ENCODE measurements at regions not wholly inside any gene's neighbourhood (a gene's known extent, or its start where the extent isn't known, plus 50 kb on each side); places are given as distances from the start of the nearest gene placed in this dataset.

DNA sequence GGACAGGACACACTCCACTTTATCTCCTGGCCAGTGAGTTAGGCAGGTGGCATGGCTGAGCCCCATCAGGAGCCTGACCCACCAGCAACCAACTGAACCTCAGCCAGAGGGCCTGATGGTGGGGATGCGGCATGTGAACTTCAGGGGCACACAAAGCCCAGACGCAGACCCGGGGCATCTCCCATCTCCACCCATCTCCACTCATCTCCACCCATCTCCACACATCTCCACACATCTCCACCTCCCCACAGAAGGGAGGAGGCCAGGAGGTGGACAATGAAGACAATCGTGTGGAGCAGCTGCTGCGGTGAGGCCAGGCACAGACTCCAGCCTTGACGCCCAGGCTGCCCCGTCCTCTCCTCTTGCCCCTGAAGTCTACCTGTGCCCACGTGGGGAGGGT is 340.8 kb downstream of the CTTN start:
- peaks cover 0 to 2% (median under 1%) of the 10 kb centered on the region in 4 donors for H3K4me1 Mint-ChIP-seq
- H3K9me3 Mint-ChIP-seq = peaks cover 0 to 2% (median 0%) of the 10 kb centered on the region in 9 donors
- H3K36me3 Mint-ChIP-seq = no peaks in the 10 kb centered on the region
- POLR2A ChIA-PET = no interaction called here
- ATAC-seq (no peak), DNase-seq (peak in 1 of 10 donors; percentile 49)
- no peak overlapping the region for H3K4me3 Mint-ChIP-seq
- no peak overlapping the region for H3K27ac Mint-ChIP-seq
- peaks cover 3 to 24% (median 12%) of the 10 kb centered on the region in 5 donors for H3K27me3 Mint-ChIP-seq

DNA sequence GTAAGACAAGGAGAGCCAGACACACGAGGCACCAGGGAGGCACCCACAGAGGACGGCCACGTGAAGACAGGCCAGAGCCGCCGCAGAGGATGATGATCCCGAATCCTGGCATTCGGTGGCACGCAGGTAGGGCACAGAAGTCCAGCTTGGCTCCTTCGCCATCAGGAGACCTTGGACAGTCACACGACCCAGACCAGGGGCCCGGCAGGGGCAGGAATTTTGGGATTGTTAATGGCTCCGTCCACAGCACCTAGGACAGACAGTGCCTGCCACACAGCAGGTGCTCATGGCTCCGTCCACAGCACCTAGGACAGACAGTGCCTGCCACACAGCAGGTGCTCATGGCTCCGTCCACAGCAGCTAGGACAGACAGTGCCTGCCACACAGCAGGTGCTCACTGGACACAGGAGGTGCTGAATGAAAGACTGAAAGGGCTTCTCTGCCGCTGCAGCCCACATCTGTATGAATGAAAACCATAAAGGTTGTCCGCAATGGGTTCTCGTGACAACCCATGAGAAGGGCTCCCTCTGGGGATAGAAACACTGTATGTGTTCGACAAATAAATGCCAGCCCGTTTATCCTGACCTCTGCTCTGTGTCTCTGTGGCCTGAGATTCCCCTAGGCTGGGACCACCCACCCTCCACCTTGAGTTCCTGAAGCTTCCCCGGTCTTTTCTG is 341.6 kb downstream of the CTTN start:
- ATAC-seq (no peak), DNase-seq (peak in 1 of 10 donors; percentile 52)
- Mint-ChIP-seq H3K27ac (no peak overlapping the region), H3K4me1 (peaks cover 0 to 2% (median under 1%) of the 10 kb centered on the region in 4 donors), H3K4me3 (no peak overlapping the region), H3K36me3 (no peaks in the 10 kb centered on the region), H3K9me3 (peaks cover 0 to 2% (median 0%) of the 10 kb centered on the region in 9 donors), H3K27me3 (peaks cover 3 to 28% (median 12%) of the 10 kb centered on the region in 5 donors)
- POLR2A ChIA-PET = no interaction called here

DNA sequence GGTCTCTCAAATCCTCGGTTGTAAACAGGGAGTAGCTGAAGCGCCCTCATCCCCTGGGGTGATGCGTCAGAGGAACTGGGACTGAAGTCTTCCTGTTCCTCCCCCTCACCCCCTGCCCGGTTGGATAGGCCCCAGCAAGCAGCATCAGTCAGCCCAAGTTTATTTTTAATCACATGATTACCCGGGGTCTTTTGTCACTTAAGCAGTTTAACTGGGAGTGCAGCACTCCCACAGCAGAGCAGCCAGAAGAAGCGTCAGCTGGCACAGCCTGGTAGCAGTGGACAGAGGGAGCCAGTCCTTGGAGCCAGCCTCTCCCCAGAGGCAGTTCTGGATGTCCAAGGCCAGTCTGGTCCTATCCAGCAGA is 342.1 kb downstream of the CTTN start:
- H3K9me3 Mint-ChIP-seq = peaks cover 0 to 2% (median 0%) of the 10 kb centered on the region in 9 donors
- no peak for ATAC-seq
- POLR2A ChIA-PET = no interaction called here
- no peak overlapping the region for H3K4me3 Mint-ChIP-seq
- peak in 1 of 10 donors; percentile 10 for DNase-seq
- no peak overlapping the region for H3K27ac Mint-ChIP-seq
- H3K4me1 Mint-ChIP-seq = peaks cover 0 to 2% (median under 1%) of the 10 kb centered on the region in 4 donors
- H3K27me3 Mint-ChIP-seq = peaks cover 3 to 33% (median 17%) of the 10 kb centered on the region in 5 donors
- H3K36me3 Mint-ChIP-seq = no peaks in the 10 kb centered on the region

DNA sequence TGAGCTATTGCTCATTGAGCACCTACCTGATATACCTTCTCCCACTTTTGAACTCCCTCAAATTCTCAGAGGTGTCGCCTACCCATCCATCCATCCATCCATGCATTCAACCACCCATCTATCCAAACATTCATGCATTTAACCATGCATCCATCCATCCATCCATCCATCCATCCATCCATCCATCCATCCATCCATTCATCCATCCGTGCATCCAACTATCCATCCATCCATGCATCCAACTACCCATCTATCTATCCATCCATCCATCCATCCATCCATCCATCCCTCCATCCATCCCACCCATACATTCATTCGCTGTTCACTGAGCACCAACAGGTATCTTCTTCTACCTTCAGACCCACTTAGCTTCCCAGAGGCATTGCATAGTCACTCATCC is 342.8 kb downstream of the CTTN start:
- H3K4me3 Mint-ChIP-seq = no peak overlapping the region
- DNase-seq (no peak), ATAC-seq (no peak)
- peaks cover 0 to 2% (median 0%) of the 10 kb centered on the region in 9 donors for H3K9me3 Mint-ChIP-seq
- no peaks in the 10 kb centered on the region for H3K36me3 Mint-ChIP-seq
- POLR2A ChIA-PET = no interaction called here
- H3K27me3 Mint-ChIP-seq = peaks cover 2 to 36% (median 17%) of the 10 kb centered on the region in 5 donors
- H3K4me1 Mint-ChIP-seq = peaks cover 0 to 2% (median under 1%) of the 10 kb centered on the region in 4 donors
- no peak overlapping the region for H3K27ac Mint-ChIP-seq

DNA sequence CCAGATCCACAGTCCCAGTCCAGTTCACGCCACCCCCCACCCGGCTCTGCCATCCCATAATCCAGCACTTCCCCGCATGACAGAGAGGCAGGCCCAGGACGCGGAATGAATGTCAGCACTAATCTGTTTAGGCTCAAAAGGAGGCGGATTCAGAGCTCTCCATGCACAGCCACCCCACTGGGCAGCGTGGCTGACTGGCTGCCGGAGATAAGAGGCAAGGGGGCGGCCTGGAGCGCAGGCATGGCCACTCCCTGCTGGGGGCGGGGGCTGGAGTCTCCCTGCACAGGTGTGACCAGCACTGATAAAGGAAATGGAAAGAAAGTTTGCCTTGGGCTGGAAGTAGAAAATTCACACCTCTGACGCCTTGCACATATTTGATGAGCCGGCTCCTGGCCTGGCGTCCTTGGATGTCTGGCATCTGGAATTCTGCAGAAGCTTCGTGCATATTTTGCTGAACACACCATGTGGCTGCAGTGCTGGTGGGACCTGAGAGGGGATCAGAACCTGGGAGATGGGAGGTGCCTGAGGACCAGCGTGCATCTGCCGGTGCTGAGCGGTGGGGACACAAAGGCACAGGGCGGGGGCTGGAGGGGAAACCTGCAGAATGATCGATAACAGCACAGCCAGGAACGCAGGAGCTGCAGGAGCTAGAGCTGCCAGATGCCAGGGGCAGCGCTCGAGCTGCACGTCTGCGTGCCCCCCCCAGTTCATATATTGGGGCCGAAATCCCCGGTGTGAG is 344.4 kb downstream of the CTTN start:
- peaks cover 0 to 1% (median 0%) of the 10 kb centered on the region in 4 donors for H3K4me1 Mint-ChIP-seq
- DNase-seq (peak in 1 of 10 donors; percentile 54), ATAC-seq (no peak)
- H3K27ac Mint-ChIP-seq = no peak overlapping the region
- H3K27me3 Mint-ChIP-seq = peaks cover 5 to 50% (median 22%) of the 10 kb centered on the region in 5 donors
- no peak overlapping the region for H3K4me3 Mint-ChIP-seq
- POLR2A ChIA-PET = no interaction called here
- no peaks in the 10 kb centered on the region for H3K36me3 Mint-ChIP-seq
- H3K9me3 Mint-ChIP-seq = peaks cover 0 to 2% (median 0%) of the 10 kb centered on the region in 9 donors

DNA sequence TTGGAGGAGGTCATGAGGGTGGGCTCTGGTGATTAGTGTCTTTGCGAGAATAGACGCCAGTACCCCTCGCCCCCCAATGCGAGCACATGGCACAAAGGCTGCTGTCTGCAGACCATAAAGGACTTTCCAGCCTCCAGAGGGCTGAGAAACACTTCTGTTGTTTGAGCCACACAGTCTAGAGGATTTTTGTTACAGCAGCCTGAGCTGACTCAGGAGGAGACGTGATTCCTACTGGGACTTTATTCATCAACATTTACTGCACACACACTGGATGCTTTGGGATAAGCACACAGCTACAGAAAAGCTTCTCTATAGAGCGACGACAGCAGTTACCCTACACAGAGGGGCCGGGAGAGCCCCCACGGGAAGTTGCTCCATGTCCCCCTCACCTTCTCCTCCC is 345.0 kb downstream of the CTTN start:
- DNase-seq (peak in 1 of 10 donors; percentile 10), ATAC-seq (no peak)
- Mint-ChIP-seq H3K36me3 (no peaks in the 10 kb centered on the region), H3K4me1 (no peaks in the 10 kb centered on the region), H3K9me3 (peaks cover 0 to 4% (median 0%) of the 10 kb centered on the region in 9 donors), H3K27me3 (peaks cover 5 to 54% (median 24%) of the 10 kb centered on the region in 5 donors), H3K4me3 (no peak overlapping the region), H3K27ac (no peak overlapping the region)
- POLR2A ChIA-PET = no interaction called here

DNA sequence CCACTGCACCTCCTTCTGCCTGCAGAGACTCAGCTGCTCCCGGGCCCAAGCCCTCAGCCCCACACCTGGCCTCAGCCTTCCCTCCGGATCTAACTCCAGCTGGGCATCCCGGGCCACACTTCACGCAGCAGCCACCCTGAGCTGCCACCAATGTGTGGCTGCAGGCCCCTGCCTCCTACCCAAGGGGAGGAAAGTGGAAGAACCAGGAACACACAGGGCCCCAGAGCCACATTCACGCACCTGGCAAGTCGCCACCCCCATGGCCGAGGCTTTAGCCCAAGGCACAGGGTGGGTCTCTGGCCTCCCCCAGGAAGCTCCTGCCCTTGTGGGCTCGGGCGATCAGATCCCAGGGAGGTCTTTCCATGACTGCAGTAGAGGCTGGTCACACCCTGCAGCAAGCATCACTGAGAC is 345.6 kb downstream of the CTTN start:
- DNase-seq (peak in 1 of 10 donors; percentile 34), ATAC-seq (no peak)
- Mint-ChIP-seq H3K4me3 (no peak overlapping the region), H3K36me3 (peaks cover 0 to 5% (median under 1%) of the 10 kb centered on the region in 3 donors), H3K9me3 (peaks cover 0 to 8% (median 3%) of the 10 kb centered on the region in 9 donors), H3K27ac (no peak overlapping the region), H3K27me3 (peaks cover 5 to 59% (median 24%) of the 10 kb centered on the region in 5 donors), H3K4me1 (no peaks in the 10 kb centered on the region)
- POLR2A ChIA-PET = no interaction called here

DNA sequence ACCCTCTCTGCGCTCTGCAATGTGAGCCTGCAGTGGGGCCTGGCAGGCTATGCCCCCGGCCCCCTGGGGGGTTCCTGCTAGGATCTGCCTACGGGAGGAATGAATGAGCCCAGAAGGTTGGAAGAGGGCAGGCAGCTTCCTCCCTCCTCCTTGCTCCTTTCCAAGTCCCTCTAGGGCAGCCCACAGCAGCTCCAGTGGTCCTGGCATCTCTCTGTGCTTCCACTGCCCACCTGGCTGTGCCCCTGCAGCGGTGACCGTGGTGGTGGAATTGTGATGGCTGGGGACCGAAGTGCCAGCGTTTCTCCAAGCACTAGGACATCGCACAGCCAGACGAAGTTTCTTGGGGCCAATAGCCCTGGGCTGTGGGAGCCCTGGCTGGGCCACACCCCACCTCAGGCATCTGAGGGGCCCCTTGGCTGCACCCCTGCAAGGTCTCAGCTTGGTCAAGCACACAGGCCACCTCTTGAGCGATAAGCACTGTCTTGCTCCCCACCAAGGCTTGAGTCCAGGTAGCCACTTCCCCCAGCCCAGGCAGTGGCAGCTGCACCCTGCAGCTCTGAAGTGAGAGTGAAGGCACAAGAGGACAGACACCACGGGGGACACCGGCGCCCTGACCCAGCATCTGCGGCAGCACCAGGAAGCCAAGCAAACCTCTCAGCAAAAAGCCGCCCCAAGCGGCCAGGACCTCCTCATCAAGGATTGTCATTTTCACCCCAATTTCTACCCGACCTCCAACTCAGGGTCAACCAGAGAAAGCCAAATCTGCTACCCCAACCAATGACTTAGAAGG is 346.3 kb downstream of the CTTN start:
- Mint-ChIP-seq H3K27ac (no peak overlapping the region), H3K36me3 (peaks cover 0 to 11% (median 3%) of the 10 kb centered on the region in 3 donors), H3K4me3 (no peak overlapping the region), H3K27me3 (peaks cover 5 to 66% (median 24%) of the 10 kb centered on the region in 5 donors), H3K4me1 (no peaks in the 10 kb centered on the region), H3K9me3 (peaks cover 0 to 14% (median 9%) of the 10 kb centered on the region in 9 donors)
- peak in 1 of 10 donors; percentile 50 for DNase-seq
- ATAC-seq = no peak
- POLR2A ChIA-PET = no interaction called here

DNA sequence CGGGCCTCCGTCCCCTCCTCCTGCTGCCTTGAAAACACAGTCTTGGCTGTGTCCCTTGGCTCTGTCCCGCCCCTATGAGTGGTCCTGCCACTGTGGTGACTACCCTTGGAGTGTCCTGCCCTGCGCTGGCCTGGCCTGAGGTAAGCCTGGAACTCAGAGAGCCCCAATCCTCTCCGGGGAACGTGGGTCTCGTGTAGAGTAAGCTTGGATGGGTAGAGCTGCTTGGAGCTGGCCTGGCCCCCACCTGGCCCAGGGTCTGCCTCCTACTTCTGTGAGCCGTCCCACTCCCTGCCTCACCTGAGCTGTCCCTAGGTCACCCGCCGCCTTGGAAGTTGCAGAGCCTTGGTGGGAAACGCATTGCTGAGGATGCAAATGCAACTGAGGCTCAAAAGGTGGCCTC is 347.1 kb downstream of the CTTN start:
- peak in 1 of 10 donors; percentile 31 for DNase-seq
- no peak for ATAC-seq
- peaks cover 0 to 23% (median 12%) of the 10 kb centered on the region in 9 donors for H3K9me3 Mint-ChIP-seq
- POLR2A ChIA-PET = no interaction called here
- no peaks in the 10 kb centered on the region for H3K4me1 Mint-ChIP-seq
- peaks cover 5 to 68% (median 24%) of the 10 kb centered on the region in 5 donors for H3K27me3 Mint-ChIP-seq
- H3K36me3 Mint-ChIP-seq = peaks cover 0 to 18% (median 3%) of the 10 kb centered on the region in 3 donors
- H3K4me3 Mint-ChIP-seq = no peak overlapping the region
- H3K27ac Mint-ChIP-seq = peak overlapping the region in 1 of 10 donors; percentile 31

DNA sequence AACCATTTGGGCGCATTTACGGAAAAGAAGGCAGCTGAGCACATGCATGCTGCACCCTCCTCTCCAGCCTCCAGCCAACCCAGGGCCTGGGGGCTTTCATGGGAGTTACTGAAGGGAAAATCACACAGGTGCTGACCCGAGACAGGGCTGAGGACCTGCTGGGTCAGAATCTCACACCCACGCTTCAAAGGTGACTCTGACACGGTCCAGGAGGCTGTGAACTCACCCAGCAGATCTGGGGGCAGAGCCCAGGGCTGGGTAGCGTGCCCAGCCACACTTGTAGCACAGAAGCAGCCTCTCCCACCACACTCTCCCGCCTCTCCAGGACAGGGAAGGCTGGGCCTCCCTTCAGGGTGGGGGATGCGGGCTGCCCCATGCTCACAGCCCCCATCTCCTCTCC is 347.6 kb downstream of the CTTN start:
- POLR2A ChIA-PET = no interaction called here
- peak in 1 of 10 donors; percentile 40 for DNase-seq
- Mint-ChIP-seq H3K9me3 (peaks cover 2 to 28% (median 17%) of the 10 kb centered on the region in 9 donors), H3K36me3 (peaks cover under 1 to 21% (median 3%) of the 10 kb centered on the region in 3 donors), H3K27me3 (peaks cover 5 to 68% (median 24%) of the 10 kb centered on the region in 5 donors), H3K4me1 (no peaks in the 10 kb centered on the region), H3K4me3 (no peak overlapping the region), H3K27ac (no peak overlapping the region)
- ATAC-seq = no peak

DNA sequence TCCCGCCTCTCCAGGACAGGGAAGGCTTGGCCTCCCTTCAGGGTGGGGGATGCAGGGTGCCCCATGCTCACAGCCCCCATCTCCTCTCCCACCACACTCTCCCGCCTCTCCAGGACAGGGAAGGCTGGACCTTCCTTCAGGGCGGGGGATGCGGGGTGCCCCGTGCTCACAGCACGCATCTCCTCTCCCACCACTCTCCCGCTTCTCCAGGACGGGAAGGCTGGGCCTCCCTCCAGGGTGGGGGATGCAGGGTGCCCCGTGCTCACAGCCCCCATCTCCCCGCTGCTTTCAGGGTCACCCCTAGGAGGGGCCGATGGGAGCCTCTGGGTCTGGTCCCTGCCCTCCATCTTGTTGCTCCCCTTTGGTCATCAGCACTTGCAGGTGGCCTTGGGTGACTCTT is 348.0 kb downstream of the CTTN start:
- Mint-ChIP-seq H3K27me3 (peaks cover 5 to 68% (median 24%) of the 10 kb centered on the region in 5 donors), H3K36me3 (peaks cover 2 to 25% (median 3%) of the 10 kb centered on the region in 3 donors), H3K4me3 (no peak overlapping the region), H3K27ac (no peak overlapping the region), H3K4me1 (no peaks in the 10 kb centered on the region), H3K9me3 (peaks cover 5 to 32% (median 20%) of the 10 kb centered on the region in 9 donors)
- DNase-seq = peak in 1 of 10 donors; percentile 41
- POLR2A ChIA-PET = no interaction called here
- no peak for ATAC-seq

DNA sequence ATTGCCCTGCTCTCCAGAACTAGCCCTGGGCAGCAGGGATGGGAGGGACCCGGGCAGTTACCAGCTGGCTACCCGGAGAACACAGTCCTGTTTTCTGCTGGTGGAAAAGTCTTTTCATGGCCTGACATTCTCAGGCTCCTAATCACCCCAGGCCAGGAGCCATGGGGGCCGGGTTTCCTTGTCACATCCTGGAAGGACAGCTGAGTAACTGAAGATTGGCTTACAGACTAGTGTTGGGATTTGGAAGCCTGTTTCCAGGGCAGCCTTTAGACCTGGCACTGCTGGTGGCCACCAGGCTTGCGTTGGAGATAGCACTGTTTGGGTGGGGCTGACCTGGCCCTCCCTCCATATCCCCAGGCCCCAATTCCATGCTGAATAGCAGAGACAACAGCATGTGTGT is 349.0 kb downstream of the CTTN start:
- Mint-ChIP-seq H3K36me3 (peaks cover 3 to 25% (median 5%) of the 10 kb centered on the region in 3 donors), H3K9me3 (peaks cover 7 to 41% (median 23%) of the 10 kb centered on the region in 9 donors), H3K4me3 (no peak overlapping the region), H3K4me1 (no peaks in the 10 kb centered on the region), H3K27me3 (peaks cover 4 to 62% (median 22%) of the 10 kb centered on the region in 5 donors), H3K27ac (no peak overlapping the region)
- DNase-seq (no peak), ATAC-seq (no peak)
- POLR2A ChIA-PET = no interaction called here

Measured in naive thymus-derived CD8-positive, alpha-beta T cell (primary cell).